ENCODE measurements at regions not wholly inside any gene's neighbourhood (a gene's known extent, or its start where the extent isn't known, plus 50 kb on each side); places are given as distances from the start of the nearest gene placed in this dataset.

GRCh38 chr3:145533696-145534095 is 627.3 kb downstream of the PLOD2 start:
- TF ChIP-seq, protein P1, sequence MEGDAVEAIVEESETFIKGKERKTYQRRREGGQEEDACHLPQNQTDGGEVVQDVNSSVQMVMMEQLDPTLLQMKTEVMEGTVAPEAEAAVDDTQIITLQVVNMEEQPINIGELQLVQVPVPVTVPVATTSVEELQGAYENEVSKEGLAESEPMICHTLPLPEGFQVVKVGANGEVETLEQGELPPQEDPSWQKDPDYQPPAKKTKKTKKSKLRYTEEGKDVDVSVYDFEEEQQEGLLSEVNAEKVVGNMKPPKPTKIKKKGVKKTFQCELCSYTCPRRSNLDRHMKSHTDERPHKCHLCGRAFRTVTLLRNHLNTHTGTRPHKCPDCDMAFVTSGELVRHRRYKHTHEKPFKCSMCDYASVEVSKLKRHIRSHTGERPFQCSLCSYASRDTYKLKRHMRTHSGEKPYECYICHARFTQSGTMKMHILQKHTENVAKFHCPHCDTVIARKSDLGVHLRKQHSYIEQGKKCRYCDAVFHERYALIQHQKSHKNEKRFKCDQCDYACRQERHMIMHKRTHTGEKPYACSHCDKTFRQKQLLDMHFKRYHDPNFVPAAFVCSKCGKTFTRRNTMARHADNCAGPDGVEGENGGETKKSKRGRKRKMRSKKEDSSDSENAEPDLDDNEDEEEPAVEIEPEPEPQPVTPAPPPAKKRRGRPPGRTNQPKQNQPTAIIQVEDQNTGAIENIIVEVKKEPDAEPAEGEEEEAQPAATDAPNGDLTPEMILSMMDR (IDR thresholded peaks at IDR 0.05): no peak
- no peak for TF ChIP-seq POLR2A (IDR thresholded peaks at IDR 0.05)
